Neural progenitor cell (in vitro differentiated cells): ENCODE measurements at regions not wholly inside any gene's neighbourhood (a gene's known extent, or its start where the extent isn't known, plus 50 kb on each side); places are given as distances from the start of the nearest gene placed in this dataset.

Experiments used
- CTCF ChIP-seq: fragments of 200-600 bp; sonication (generic); IDR thresholded peaks from 2 replicates; pipeline ENCODE4 v1.5.1; 2017; ENCODE audit warnings: antibody characterized with exemption, mild to moderate bottlenecking
- EZH2 ChIP-seq: fragments of 200-600 bp; sonication (generic); IDR thresholded peaks from 2 replicates; pipeline ENCODE4 v1.6.1; 2017; ENCODE audit warnings: antibody characterized with exemption, mild to moderate bottlenecking, moderate library complexity
- EZH2phosphoT487 ChIP-seq: fragments of 200-600 bp; sonication (generic); IDR thresholded peaks from 2 replicates; pipeline ENCODE4 v1.6.1; 2017; ENCODE audit warnings: antibody characterized with exemption

GRCh38 chr7:69228212-69228811, 370.0 kb upstream of the AUTS2 start:
- TF ChIP-seq CTCF (no peak), EZH2 (no peak), EZH2phosphoT487 (no peak)
